Eye (tissue), 1 donor: ENCODE measurements at regions not wholly inside any gene's neighbourhood (a gene's known extent, or its start where the extent isn't known, plus 50 kb on each side); places are given as distances from the start of the nearest gene placed in this dataset.
"Not testable (repeated sequence)": the region's sequence is repeated elsewhere in the genome, so short reads cannot be mapped to it uniquely, and the experiment has no call there.

Source experiments
- DNase-seq: peaks from one replicate; pipeline ENCODE4 v3.0.0-alpha.2; 2015

- no peak for DNase-seq
Observed at GRCh38 chrX:98068024-98068580, 1184.4 kb downstream of the RPA4 start.

- DNase-seq = no peak
Observed at GRCh38 chrX:98071331-98071730, 1187.6 kb downstream of the RPA4 start.

- no peak for DNase-seq
Observed at GRCh38 chrX:98077440-98077839, 1193.7 kb downstream of the RPA4 start.

GRCh38 chrX:98111684-98112083 is 1228.0 kb downstream of the RPA4 start:
- DNase-seq = no peak

GRCh38 chrX:98114021-98114420 is 1230.3 kb downstream of the RPA4 start:
- no peak for DNase-seq

GRCh38 chrX:98141466-98141865 is 1257.8 kb downstream of the RPA4 start:
- no peak for DNase-seq

- no peak for DNase-seq
Observed at GRCh38 chrX:98191003-98191402, 1307.3 kb downstream of the RPA4 start.

- no peak for DNase-seq
Observed at GRCh38 chrX:98194036-98194435, 1310.3 kb downstream of the RPA4 start.

GRCh38 chrX:98203800-98204199 is 1320.1 kb downstream of the RPA4 start:
- DNase-seq = no peak

GRCh38 chrX:98207947-98208346 is 1324.2 kb downstream of the RPA4 start:
- no peak for DNase-seq

- DNase-seq = no peak
Observed at GRCh38 chrX:98231003-98231402, 1347.3 kb downstream of the RPA4 start.

- not testable (repeated sequence) for DNase-seq
Observed at GRCh38 chrX:98240061-98240460, 1356.4 kb downstream of the RPA4 start.

GRCh38 chrX:98263135-98263534 is 1379.4 kb downstream of the RPA4 start:
- DNase-seq = no peak

- DNase-seq = no peak
Observed at GRCh38 chrX:98289726-98290125, 1406.0 kb downstream of the RPA4 start.

- no peak for DNase-seq
Observed at GRCh38 chrX:98294310-98294709, 1410.6 kb downstream of the RPA4 start.

GRCh38 chrX:98296129-98296528 is 1412.4 kb downstream of the RPA4 start:
- DNase-seq = no peak

- DNase-seq = no peak
Observed at GRCh38 chrX:98299785-98300184, 1416.1 kb downstream of the RPA4 start.

- not testable (repeated sequence) for DNase-seq
Observed at GRCh38 chrX:98300536-98300935, 1416.8 kb downstream of the RPA4 start.

GRCh38 chrX:98331407-98331806 is 1447.7 kb downstream of the RPA4 start:
- no peak for DNase-seq

- no peak for DNase-seq
Observed at GRCh38 chrX:98338544-98338943, 1454.8 kb downstream of the RPA4 start.

GRCh38 chrX:98350940-98351339 is 1467.2 kb downstream of the RPA4 start:
- no peak for DNase-seq

GRCh38 chrX:98357146-98357545 is 1473.4 kb downstream of the RPA4 start:
- no peak for DNase-seq

GRCh38 chrX:98362630-98363029 is 1478.9 kb downstream of the RPA4 start:
- DNase-seq = no peak

GRCh38 chrX:98371994-98372393 is 1488.3 kb downstream of the RPA4 start:
- no peak for DNase-seq

- no peak for DNase-seq
Observed at GRCh38 chrX:98379134-98379533, 1495.4 kb downstream of the RPA4 start.

GRCh38 chrX:98380106-98380505 is 1496.4 kb downstream of the RPA4 start:
- no peak for DNase-seq
